GM19328 (cell line): ENCODE measurements at regions not wholly inside any gene's neighbourhood (a gene's known extent, or its start where the extent isn't known, plus 50 kb on each side); places are given as distances from the start of the nearest gene placed in this dataset.

ENCODE experiments used
- ATAC-seq: cut with Tn5 transposase; IDR thresholded peaks from one replicate; pipeline ENCODE4 v1.9.1; 2021; ENCODE audit warnings: mild to moderate bottlenecking, moderate library complexity; ENCODE audit not compliant: unreplicated experiment

DNA sequence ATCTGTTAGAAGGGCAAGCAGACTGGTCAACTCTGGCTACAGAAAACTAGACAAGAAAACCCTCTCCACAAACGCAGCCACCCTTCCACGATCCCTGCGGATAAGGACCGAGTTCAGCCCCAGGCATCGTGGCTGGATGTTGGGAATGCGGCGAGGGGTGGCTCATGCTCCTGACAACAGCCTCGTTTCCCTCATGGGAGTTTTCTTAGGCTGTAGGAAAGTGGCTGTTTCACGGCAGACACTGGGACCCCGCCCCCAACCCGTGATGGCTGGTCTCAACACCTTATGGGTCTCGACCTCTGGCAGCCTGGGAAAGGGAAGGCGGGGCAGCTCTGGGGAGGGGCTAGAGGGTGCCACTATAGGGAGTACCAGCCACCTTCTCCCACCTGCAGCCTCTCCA is 123.3 kb downstream of the RFLNA start:
- no peak for ATAC-seq

- no peak for ATAC-seq
Measured at GRCh38 chr12:124416516-124417395, 121.9 kb downstream of the RFLNA start.

- ATAC-seq, result no peak
Measured at GRCh38 chr12:124415064-124415463, 120.2 kb downstream of the RFLNA start.

DNA sequence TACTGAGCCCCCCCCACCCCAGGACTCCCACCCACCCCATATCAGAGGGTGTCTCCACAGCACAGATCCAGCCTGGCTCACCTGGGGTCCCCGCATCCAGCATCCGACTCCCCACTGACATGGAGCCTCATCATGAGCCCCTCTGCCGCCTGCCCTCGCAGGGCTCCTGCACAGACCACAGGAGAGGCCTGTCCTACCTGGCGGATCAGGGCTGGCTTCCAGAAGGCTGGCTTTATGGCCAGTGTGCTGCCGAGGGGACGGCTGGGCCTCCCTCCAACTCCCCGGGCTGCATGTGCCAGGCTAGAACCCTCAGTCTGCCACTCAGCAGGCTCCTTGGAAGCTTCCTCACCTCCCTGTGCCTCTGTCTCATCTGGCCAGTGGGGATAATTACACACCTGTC is 119.0 kb downstream of the RFLNA start:
- no peak for ATAC-seq

DNA sequence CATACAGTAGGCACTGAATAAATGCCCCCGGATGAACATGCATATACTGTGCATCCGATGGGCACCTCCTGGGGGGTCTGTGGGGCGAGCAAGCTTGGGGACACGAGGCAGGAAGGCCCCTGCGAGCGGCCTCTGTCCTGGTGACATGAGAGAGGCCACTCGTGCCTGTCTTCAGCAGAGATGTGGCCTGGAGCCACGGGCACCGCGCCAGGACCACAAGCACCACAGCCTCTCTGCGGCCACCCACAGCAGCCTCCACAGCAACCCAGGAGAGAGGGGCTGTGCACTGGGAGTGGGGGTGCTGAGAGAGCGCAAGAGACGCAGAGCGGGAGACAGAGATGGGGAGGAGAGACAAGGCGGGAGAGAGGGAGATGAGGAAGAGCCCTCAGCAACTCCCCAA is 118.5 kb downstream of the RFLNA start:
- no peak for ATAC-seq

DNA sequence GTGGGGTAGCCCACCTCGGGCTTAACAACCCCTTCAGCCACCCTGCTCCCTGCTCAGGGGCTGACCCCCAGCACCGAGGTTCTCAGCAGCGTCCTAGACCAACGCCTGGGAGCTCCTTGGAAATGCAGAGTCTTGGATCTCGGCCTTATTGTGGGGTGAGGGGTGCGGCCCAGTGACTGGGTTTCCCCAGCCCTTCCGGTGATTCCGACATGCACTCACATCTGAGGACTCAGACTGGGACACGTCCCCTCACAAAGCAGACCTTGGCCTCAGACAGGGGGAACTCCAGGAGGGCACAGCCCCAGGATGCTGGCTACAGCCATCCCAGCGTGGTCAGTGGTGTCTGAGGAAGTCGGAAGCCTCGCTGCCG is 117.7 kb downstream of the RFLNA start:
- ATAC-seq, result no peak

GRCh38 chr12:124411953-124412645 is 117.2 kb downstream of the RFLNA start:
- ATAC-seq, result no peak

DNA sequence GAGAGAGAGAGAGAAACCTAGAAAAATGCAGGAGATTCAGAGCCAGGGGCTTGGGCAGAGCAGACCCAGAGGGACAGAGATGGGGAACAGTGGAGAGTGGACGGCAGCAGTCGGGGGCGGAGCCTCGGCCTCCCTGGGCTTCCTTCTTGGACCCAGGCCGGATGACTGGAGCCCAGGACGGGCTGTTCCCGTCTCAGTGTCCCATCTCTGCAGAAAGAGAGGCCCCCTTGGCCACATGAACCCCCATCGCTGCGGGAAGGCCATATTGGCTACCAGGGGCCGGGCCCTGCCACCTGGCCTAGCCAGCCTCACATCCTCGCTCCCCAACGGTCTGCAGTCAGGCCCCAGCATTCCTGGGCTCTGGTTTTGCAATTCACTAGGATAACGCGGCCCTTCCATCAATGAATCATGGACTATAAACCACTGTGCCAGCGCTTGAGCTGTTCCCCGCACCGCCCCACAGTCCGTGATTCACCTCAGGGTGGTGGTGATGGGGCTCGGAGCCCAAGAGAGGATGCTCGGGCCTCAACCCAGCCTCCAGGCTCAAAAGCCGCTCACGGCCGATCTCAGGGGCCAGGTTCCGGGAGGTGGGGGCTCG is 116.5 kb downstream of the RFLNA start:
- no peak for ATAC-seq

GRCh38 chr12:124410354-124411175 is 115.7 kb downstream of the RFLNA start:
- ATAC-seq, result no peak

- no peak for ATAC-seq
Measured at GRCh38 chr12:124408822-124409517, 114.1 kb downstream of the RFLNA start.

GRCh38 chr12:124407074-124407473 is 112.2 kb downstream of the RFLNA start:
- ATAC-seq, result no peak

- ATAC-seq, result no peak
Measured at GRCh38 chr12:124406043-124406442, 111.2 kb downstream of the RFLNA start.

GRCh38 chr12:124405592-124405991 is 110.7 kb downstream of the RFLNA start:
- ATAC-seq, result no peak

- no peak for ATAC-seq
Measured at GRCh38 chr12:124405151-124405550, 110.3 kb downstream of the RFLNA start.

DNA sequence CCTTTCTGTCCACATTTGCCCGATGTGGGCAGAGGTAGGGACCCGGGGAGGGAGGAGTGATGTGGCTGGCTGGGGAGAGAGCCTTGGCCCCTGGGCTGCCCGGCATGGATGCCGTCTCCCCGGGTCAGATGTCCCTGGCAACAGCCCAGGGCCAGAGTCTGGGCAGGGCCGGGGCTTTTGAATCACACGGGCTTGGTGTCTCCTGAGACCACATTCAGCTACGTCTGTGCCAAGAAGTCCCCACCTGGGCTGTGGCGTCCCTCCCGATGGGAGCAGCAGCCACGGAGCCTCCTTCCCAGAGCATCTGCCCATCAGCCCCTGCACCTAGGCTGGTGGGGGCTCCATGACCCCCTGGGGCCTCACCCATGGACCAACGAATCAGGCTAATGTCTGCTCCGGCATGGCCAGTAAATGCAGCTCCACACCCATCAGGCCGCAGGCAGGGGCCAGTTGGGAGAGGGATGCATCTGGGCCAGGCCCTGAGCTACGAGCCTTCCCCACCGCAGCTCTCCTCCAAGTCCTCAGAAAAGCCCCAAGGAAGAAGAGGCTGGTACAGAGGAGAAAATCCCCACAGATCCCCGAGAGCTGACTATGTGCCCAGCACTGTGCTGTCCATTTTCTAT is 109.4 kb downstream of the RFLNA start:
- no peak for ATAC-seq

- ATAC-seq, result no peak
Measured at GRCh38 chr12:124403273-124403672, 108.4 kb downstream of the RFLNA start.

DNA sequence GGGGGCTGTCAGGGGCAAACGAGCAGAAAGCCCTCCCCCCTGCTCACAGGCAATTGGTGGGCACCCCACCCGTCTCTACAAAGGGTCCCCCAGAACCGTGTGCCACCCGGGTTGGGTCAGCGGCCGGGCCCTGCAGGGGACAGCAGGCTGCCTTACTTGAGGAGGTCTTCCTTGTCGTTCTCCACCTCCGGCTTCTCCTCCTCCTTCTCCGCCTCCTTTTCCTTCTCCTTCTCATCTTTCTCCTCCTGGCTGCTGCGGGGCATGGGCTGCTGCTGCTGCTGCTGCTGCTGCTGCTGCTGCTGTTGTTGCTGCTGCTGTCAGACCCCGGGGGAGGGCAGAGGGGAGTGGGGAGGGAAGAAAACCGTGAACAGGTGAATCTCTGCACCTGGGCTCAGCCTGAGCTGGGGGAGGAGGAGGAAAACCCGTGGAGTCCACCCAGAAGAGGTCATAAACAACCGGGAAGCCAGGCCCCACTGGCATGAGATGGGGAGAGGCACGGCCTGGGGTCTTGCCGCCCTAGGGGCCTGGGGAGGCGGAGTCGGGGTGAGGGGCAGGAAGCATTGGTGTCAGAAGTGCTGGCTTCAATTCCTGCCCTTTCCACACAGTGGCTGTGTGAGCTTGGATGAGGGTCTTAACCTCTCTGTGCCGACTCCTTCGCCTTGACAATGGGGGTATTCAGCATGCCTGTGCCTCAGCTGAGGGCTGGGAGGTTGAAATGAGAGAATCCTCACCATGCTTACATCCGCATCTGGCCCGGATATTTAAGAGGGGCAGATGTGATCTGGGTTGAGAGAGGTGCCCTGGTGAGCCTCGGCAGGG is 107.6 kb downstream of the RFLNA start:
- ATAC-seq, result no peak

- ATAC-seq, result no peak
Measured at GRCh38 chr12:124401704-124402221, 106.9 kb downstream of the RFLNA start.

GRCh38 chr12:124400124-124400523 is 105.2 kb downstream of the RFLNA start:
- ATAC-seq, result no peak
